D721Med (cell line): ENCODE measurements at regions not wholly inside any gene's neighbourhood (a gene's known extent, or its start where the extent isn't known, plus 50 kb on each side); places are given as distances from the start of the nearest gene placed in this dataset.

Experiments
- DNase-seq: peaks from one replicate; pipeline ENCODE4 v3.0.0; 2011; ENCODE audit warnings: low spot score; ENCODE audit not compliant: insufficient read length
- FAIRE-seq: peaks from 2 replicates; lab custom pipeline; 2011; peaks lifted over from hg19 to GRCh38; lab: Jason Lieb, UNC
- TF ChIP-seq, protein P1 (sequence below): IDR thresholded peaks from 2 replicates; pipeline ENCODE4 v1.5.1; 2012; ENCODE audit warnings: mild to moderate bottlenecking, control low read depth; ENCODE audit not compliant: insufficient read depth; ENCODE audit errors: missing control alignments

DNA sequence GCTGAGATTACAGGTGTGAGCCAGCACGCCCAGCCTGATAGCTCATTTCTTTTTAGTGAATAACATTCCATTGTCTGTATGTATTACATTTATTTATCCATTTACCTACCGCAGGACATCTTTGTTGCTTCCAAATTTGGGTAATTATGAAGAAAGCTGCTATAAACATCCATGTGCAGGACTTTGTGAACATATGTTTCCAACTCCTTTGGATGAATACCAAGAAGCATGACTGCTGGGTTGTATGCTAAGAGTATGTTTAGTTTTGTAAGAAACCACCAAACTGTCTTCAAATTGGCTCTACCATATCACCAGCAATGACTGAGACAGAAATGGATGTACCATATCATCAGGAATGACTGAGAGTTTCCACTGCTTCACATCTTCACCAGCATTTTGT lies 200.2 kb upstream of the TMEM196 start:
- no peak for FAIRE-seq
- TF ChIP-seq, protein P1, sequence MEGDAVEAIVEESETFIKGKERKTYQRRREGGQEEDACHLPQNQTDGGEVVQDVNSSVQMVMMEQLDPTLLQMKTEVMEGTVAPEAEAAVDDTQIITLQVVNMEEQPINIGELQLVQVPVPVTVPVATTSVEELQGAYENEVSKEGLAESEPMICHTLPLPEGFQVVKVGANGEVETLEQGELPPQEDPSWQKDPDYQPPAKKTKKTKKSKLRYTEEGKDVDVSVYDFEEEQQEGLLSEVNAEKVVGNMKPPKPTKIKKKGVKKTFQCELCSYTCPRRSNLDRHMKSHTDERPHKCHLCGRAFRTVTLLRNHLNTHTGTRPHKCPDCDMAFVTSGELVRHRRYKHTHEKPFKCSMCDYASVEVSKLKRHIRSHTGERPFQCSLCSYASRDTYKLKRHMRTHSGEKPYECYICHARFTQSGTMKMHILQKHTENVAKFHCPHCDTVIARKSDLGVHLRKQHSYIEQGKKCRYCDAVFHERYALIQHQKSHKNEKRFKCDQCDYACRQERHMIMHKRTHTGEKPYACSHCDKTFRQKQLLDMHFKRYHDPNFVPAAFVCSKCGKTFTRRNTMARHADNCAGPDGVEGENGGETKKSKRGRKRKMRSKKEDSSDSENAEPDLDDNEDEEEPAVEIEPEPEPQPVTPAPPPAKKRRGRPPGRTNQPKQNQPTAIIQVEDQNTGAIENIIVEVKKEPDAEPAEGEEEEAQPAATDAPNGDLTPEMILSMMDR = no peak

DNA sequence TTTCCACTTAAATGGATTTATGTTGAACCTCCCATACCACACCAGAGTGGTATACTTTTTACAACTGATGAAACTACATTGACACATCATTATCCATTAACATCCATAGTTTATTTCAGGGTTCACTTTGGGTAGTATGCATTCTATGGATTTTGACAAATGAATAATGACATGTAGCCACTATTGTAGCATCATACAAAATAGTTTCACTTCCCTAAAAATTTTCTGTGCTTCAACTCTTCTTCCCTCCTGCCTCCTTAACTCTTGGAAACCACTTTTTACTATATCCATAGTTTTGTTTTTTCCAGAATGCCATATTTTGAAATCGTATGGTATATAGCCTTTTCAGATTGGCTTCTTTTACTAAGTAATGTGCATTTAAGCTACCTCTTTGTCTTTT lies 199.5 kb upstream of the TMEM196 start:
- TF ChIP-seq, protein P1 = no peak
- no peak for FAIRE-seq

More for the DNA sequence above, 200.2 kb upstream of the TMEM196 start:
- no peak for DNase-seq

DNA sequence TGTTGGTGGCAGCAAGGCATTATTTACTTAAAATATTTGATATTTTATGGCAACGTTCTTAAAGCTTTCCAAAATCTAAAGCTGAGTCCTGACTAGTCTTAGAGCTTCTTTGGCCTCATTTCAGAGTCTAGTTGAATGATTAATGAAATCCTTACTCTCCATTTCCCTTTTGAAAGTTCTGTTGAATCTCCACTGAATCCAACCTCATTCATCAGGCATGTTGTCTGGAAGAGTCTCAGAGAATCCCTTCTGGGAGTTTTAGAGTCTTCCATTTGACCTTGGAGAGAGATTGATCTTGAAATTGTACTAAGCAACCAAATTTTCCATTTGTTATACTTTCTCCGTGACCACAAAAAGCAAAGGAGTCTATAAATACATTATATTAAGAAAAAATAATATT lies 198.5 kb upstream of the TMEM196 start:
- TF ChIP-seq, protein P1 = no peak
- no peak for DNase-seq
- FAIRE-seq = no peak

More for the DNA sequence above, 199.5 kb upstream of the TMEM196 start:
- no peak for DNase-seq

DNA sequence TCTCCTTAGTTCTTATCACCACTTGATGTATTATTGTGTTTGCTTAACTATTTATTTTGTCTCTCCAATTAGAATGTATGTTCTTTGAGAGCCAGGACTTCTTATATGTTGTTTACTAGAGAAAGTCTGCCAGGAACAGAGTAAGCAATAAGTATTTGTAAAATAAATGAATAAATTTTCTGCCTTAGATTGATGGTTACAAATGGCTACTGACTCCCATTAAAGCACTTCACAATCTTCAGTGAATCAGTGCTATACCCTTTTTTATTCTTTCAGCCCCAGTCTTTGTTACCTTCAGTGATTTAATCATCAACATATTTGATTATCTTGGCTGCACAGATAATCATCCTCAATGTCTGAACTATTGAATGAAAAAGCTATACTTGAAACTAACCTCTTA lies 197.1 kb upstream of the TMEM196 start:
- DNase-seq (no peak), FAIRE-seq (no peak)
- TF ChIP-seq, protein P1 = no peak

DNA sequence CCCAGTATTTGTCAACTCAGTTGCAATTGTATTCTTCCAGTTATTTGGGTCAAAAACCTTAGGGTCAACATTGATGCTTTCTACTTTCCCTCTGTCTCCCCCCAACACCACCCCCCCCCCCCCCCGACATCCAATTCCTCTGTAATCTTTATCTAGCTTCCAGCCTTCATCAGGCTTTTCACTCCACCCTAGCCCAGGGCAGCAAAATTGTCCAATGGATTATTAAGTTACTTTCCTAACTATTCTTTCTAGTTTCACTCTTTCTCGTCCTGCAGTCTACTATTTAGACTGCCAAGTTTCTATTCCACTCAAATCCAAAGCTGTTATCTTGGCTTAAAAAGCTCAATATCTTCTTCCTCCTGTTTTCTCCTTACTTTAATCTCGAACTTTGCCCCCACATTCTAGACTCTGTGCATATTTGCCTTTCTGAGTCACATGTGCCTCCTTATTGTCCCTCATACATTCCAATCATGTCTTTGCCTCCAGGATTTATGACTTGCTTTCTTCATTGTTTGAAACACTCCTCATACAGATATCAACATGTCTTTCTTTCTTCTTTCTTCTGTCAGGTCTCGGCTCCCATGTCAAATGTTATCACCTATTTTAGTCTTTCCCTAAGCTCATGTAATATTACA lies 196.6 kb upstream of the TMEM196 start:
- FAIRE-seq = no peak
- TF ChIP-seq, protein P1 = no peak

DNA sequence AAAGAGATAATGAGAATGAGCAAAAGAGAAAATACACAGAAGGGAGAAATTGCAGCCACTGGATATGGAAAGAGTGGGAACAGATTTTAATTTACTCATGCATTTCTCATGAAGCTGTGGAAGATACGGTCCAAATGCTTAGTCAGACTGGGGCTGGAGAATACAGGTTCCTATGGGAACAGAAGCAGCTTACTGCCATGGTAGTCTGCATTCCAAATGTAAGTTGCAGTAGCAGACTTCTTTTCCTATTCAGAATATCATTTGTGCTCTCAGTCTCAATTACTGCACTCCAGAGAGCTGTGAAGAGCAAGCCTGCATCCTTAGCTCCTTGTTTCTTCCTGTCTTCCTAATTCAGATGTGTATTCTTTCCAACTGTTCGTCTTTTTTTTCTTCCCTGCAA lies 190.8 kb upstream of the TMEM196 start:
- FAIRE-seq = no peak
- DNase-seq = no peak
- TF ChIP-seq, protein P1 = no peak

More for the DNA sequence above, 196.6 kb upstream of the TMEM196 start:
- no peak for DNase-seq

DNA sequence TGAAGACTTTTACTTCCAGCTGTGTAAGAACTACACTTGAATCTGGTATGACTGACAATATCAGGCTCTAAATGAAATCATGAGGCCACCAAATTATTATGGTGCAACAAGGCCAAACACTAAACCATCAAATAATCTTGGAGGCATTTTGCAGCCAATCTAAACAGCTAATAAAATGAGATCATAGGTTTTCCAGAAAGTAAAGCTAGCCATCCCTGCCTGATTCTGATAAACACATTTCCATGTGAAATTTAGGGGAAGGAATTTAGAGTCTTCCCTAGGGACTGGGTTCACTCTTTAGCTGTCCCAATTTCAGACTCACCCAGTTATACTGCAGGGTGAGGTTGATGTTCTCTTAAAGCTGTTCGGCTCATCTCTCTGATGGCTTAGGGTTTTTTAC lies 190.3 kb upstream of the TMEM196 start:
- TF ChIP-seq, protein P1 = no peak
- FAIRE-seq = no peak
- DNase-seq = no peak
